Epithelial cell of proximal tubule (primary cell): ENCODE measurements at regions not wholly inside any gene's neighbourhood (a gene's known extent, or its start where the extent isn't known, plus 50 kb on each side); places are given as distances from the start of the nearest gene placed in this dataset.
A peak's percentile ranks its signal among the peaks of the same experiment; 100 is the strongest.

Source experiments
- DNase-seq: peaks from one replicate; pipeline ENCODE4 v3.0.0-alpha.2; 2011; ENCODE audit warnings: low read depth
- H3K4me3 ChIP-seq: 2 replicates; pipeline ENCODE4 v1.5.1; 2011; ENCODE audit warnings: low read depth, mild to moderate bottlenecking, low read length
- TF ChIP-seq, protein P1 (sequence below): conservative IDR thresholded peaks from 2 replicates; pipeline ENCODE4 v1.5.1; 2012; ENCODE audit warnings: low read depth, mild to moderate bottlenecking, low read length

- DNase-seq: no peak
- no peak overlapping the region for H3K4me3 ChIP-seq
- TF ChIP-seq, protein P1, sequence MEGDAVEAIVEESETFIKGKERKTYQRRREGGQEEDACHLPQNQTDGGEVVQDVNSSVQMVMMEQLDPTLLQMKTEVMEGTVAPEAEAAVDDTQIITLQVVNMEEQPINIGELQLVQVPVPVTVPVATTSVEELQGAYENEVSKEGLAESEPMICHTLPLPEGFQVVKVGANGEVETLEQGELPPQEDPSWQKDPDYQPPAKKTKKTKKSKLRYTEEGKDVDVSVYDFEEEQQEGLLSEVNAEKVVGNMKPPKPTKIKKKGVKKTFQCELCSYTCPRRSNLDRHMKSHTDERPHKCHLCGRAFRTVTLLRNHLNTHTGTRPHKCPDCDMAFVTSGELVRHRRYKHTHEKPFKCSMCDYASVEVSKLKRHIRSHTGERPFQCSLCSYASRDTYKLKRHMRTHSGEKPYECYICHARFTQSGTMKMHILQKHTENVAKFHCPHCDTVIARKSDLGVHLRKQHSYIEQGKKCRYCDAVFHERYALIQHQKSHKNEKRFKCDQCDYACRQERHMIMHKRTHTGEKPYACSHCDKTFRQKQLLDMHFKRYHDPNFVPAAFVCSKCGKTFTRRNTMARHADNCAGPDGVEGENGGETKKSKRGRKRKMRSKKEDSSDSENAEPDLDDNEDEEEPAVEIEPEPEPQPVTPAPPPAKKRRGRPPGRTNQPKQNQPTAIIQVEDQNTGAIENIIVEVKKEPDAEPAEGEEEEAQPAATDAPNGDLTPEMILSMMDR: no peak
Observed at GRCh38 chrY:17038439-17038838, 841.6 kb downstream of the CDY2B start.

DNA sequence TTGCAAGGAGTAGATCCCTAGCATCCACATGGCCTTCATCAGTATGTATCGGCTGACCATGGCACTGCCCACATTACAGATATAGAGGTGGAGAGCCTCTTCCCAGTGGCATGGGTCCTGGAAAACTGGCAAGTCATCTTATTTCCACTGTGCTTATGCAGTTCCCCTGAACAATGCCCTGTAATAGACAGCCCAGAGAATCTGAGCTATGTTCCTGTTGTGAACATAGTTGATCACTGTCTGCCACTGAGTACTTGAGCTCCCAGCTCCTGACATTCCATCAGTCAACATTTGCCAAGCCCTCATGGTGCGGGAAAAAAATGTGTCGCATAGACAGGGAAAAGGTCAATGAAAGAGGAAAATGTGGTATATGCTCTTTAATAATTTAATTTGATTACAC is 861.9 kb downstream of the CDY2B start:
- DNase-seq: no peak
- TF ChIP-seq, protein P1: no peak
- no peak overlapping the region for H3K4me3 ChIP-seq

DNA sequence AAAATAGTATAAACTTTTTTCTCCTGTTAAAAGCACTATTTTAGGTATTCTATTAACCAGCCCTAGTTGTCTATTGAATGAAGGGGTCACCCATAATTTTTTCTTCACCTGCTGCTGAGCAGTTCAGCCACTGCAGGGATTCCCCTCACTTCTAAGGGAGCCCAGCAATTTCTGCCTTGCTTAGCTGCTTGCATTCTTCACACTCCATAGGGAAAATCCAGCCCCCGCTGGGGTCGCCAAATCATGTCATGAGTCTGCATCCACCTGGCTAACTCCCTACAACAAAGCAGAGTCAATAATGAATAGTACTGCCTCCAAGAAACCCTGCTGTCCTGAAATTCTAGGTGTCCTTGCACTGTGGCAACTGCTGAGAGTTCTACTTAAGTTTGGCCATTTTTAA is 886.5 kb downstream of the CDY2B start:
- DNase-seq: no peak
- TF ChIP-seq, protein P1: no peak
- no peak overlapping the region for H3K4me3 ChIP-seq

DNA sequence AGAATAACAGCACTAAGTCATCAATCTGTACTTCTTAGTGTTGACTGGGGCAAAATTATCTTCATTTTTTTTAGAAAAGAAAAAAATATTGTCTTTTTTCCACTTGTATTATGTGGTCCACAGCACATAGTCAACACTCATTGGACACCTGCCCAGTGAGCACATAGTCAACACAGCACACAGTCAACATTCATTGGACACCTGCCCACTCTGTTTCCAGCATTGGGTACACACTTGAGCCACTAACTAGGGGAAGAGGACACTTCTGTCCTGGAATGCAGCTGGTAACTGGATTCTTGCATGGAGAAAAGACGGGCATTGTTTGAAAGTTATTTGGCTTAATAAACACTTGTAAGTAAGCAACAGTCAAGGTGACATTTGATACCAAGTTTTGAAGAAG is 898.2 kb downstream of the CDY2B start:
- TF ChIP-seq, protein P1: no peak
- DNase-seq: no peak
- no peak overlapping the region for H3K4me3 ChIP-seq

- TF ChIP-seq, protein P1: peak; percentile 12
- DNase-seq: no peak
- H3K4me3 ChIP-seq: no peak overlapping the region
Observed at GRCh38 chrY:16959071-16959470, 920.9 kb downstream of the CDY2B start.

DNA sequence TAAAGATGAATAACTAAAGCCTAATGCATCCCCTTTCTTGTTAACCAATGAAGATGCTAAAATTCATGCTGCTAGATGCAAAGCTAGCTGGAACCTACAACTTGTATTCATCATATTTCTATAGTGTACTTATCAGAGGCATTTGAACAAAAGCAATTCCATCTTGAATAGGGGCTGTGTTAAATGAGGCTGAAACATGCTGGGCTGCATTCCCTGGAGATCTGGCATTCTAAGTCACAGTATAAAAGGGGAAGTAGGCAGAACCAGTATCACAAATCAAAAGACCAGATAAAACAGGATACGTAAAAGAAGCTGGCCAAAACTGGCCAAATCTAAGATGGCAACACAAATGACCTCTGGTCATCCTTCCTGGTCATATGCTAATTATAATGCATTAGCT is 932.8 kb downstream of the CDY2B start:
- DNase-seq: no peak
- H3K4me3 ChIP-seq: no peak overlapping the region
- TF ChIP-seq, protein P1: no peak
